HEK293T (cell line): ENCODE measurements at regions not wholly inside any gene's neighbourhood (a gene's known extent, or its start where the extent isn't known, plus 50 kb on each side); places are given as distances from the start of the nearest gene placed in this dataset.

Experiments used
- BHLHE40 ChIP-seq: fragments of 450-650 bp; IDR thresholded peaks from 2 replicates; pipeline ENCODE4 v1.6.1; 2016; ENCODE audit warnings: mild to moderate bottlenecking, moderate library complexity, borderline replicate concordance
- ELF4 ChIP-seq: fragments of 450-650 bp; IDR thresholded peaks from 2 replicates; pipeline ENCODE4 v1.6.1; 2017; ENCODE audit warnings: antibody characterized with exemption
- FOXM1 ChIP-seq: fragments of 450-650 bp; IDR thresholded peaks from 2 replicates; pipeline ENCODE4 v1.6.1; 2017; ENCODE audit warnings: mild to moderate bottlenecking, borderline replicate concordance
- HDGF ChIP-seq: fragments of 450-650 bp; IDR thresholded peaks from 2 replicates; pipeline ENCODE4 v1.6.1; 2017; ENCODE audit warnings: antibody characterized with exemption, borderline replicate concordance
- LEF1 ChIP-seq: fragments of 450-650 bp; IDR thresholded peaks from 2 replicates; pipeline ENCODE4 v1.6.1; 2017; ENCODE audit warnings: mild to moderate bottlenecking, borderline replicate concordance
- SP1 ChIP-seq: fragments of 450-650 bp; IDR thresholded peaks from 2 replicates; pipeline ENCODE4 v1.6.1; 2017
- SUZ12 ChIP-seq: fragments of 450-650 bp; IDR thresholded peaks from 2 replicates; pipeline ENCODE4 v1.6.1; 2016; ENCODE audit warnings: mild to moderate bottlenecking
- TARDBP ChIP-seq: fragments of 450-650 bp; IDR thresholded peaks from 2 replicates; pipeline ENCODE4 v1.6.1; 2016
- ZNF384 ChIP-seq: fragments of 450-650 bp; IDR thresholded peaks from 2 replicates; pipeline ENCODE4 v1.6.1; 2016

DNA sequence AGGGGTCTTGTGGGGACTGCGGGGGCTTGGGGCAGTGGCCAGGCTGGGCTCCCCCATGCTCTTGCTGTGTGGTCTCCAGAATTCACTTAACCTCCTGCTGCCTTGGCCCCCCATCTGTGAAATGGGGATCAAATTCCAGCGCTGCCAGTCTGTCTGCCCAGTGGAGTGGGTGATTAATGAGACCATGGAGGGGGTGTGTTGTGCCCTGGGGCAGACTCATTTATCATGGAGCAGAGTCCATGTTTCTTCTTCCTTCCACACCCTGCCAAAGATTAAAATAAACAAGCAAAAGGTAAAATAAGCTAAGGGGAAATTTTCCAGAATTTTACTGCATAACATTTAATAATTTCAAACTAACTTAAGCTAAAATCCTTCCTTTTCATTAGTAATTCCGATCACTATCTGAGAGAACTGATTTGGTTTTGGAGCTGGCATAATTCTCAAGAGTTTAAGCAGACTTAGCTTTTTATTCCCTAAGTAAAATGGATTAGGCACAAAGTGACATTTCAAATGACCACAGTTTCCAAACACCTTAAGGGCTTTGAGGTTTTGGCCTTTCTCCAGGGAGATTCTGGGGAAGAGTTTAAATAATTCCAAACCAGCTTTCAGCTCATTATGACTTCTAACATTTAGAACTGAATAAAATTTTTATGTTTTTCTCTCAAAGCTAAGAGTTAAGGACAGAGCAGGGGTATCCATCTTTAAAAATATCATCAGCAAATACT, 211.9 kb downstream of the CXCL12 start:
- TF ChIP-seq SP1 (no peak), LEF1 (no peak), ELF4 (no peak), BHLHE40 (no peak), SUZ12 (no peak), ZNF384 (no peak), TARDBP (no peak), HDGF (no peak), FOXM1 (no peak)
